SK-N-SH (cell line): ENCODE measurements at regions not wholly inside any gene's neighbourhood (a gene's known extent, or its start where the extent isn't known, plus 50 kb on each side); places are given as distances from the start of the nearest gene placed in this dataset.

Source experiments
- CTCF ChIA-PET: fragments of 300-600, 350-600 bp; formaldehyde crosslinking; extraction: SDS; loops from one replicate; lab custom pipeline; 2021; lab: Yijun Ruan, JAX
- POLR2A ChIA-PET: fragments of 350-600 bp; sonication (Branson Sonifier 250); formaldehyde crosslinking; extraction: SDS; loops from one replicate; lab custom pipeline; 2020; ENCODE audit warnings: antibody characterized with exemption, inconsistent platforms; lab: Yijun Ruan, JAX
- DNase-seq: peaks from one replicate; pipeline ENCODE4 v3.0.0; 2012
- H2AFZ ChIP-seq: fragments of 200-600 bp; sonication (generic); 2 replicates; pipeline ENCODE4 v1.8.1; 2016; ENCODE audit warnings: antibody characterized with exemption, mild to moderate bottlenecking, low read depth
- H3F3A ChIP-seq: fragments of 200-600 bp; sonication (generic); replicated peaks from 2 replicates; pipeline ENCODE3; 2016; ENCODE audit warnings: antibody characterized with exemption, mild to moderate bottlenecking; ENCODE audit not compliant: insufficient read depth
- H3K27ac ChIP-seq, 2 experiments: fragments of 200-500 bp in 1 of 2; fragments of 200-600 bp in 1 of 2; sonication (Bioruptor generic) in 1 of 2; sonication (generic), shearing (Covaris generic) in 1 of 2; 2 replicates each; pipeline versions ENCODE4 v1.5.1 to v1.6.1; 2014 to 2016; ENCODE audit warnings: low read depth in 2 of 2, inconsistent platforms in 1 of 2, low read length in 1 of 2, mild to moderate bottlenecking in 1 of 2, mixed read lengths in 1 of 2
- H3K27me3 ChIP-seq: fragments of 200-600 bp; sonication (generic), shearing (Covaris generic); 2 replicates; pipeline ENCODE4 v1.6.1; 2016; ENCODE audit warnings: mixed run types; ENCODE audit not compliant: insufficient read depth
- H3K36me3 ChIP-seq, 2 experiments: fragments of 200-500 bp in 1 of 2; fragments of 200-600 bp in 1 of 2; sonication (Bioruptor generic) in 1 of 2; sonication (generic) in 1 of 2; replicated peaks in 1 of 2; 2 replicates each; pipeline versions ENCODE3 to v1.5.1; 2014 to 2016; ENCODE audit warnings: low read length in 1 of 2, mild to moderate bottlenecking in 1 of 2; ENCODE audit not compliant: insufficient read depth in 2 of 2, control insufficient read depth in 1 of 2
- H3K4me1 ChIP-seq, 2 experiments: fragments of 200-500 bp in 1 of 2; fragments of 200-600 bp in 1 of 2; sonication (Bioruptor generic) in 1 of 2; sonication (generic), shearing (Covaris generic) in 1 of 2; 2 replicates each; pipeline versions ENCODE4 v1.5.1 to v1.6.1; 2014 to 2016; ENCODE audit warnings: low read depth in 1 of 2, low read length in 1 of 2, mixed run types in 1 of 2; ENCODE audit not compliant: insufficient read depth in 2 of 2, control insufficient read depth in 1 of 2
- H3K4me2 ChIP-seq: fragments of 200-600 bp; sonication (generic), shearing (Covaris generic); 2 replicates; pipeline ENCODE4 v1.6.1; 2017; ENCODE audit warnings: mixed run types
- H3K4me3 ChIP-seq, 2 experiments: fragments of 200-500 bp in 1 of 2; fragments of 200-600 bp in 1 of 2; sonication (Bioruptor generic) in 1 of 2; sonication (generic), shearing (Covaris generic) in 1 of 2; 2 replicates each; pipeline versions ENCODE4 v1.5.1 to v1.8.1; 2014 to 2016; ENCODE audit warnings: low read depth in 2 of 2, inconsistent platforms in 1 of 2, low read length in 1 of 2, mild to moderate bottlenecking in 1 of 2, mixed read lengths in 1 of 2, moderate library complexity in 1 of 2
- H3K79me2 ChIP-seq: fragments of 200-600 bp; sonication (generic); 2 replicates; pipeline ENCODE4 v1.8.1; 2017; ENCODE audit warnings: mild to moderate bottlenecking; ENCODE audit not compliant: insufficient read depth
- H3K9ac ChIP-seq: fragments of 200-600 bp; sonication (generic); 2 replicates; pipeline ENCODE4 v1.6.1; 2017; ENCODE audit warnings: mixed run types
- H3K9me2 ChIP-seq: fragments of 200-600 bp; sonication (generic); 2 replicates; pipeline ENCODE4 v1.6.1; 2017; ENCODE audit warnings: mixed run types
- H3K9me3 ChIP-seq: fragments of 200-600 bp; sonication (generic); 2 replicates; pipeline ENCODE4 v1.6.1; 2017; ENCODE audit warnings: mixed run types, mild to moderate bottlenecking, moderate library complexity
- H4K20me1 ChIP-seq: fragments of 200-600 bp; sonication (generic); 2 replicates; pipeline ENCODE4 v1.6.1; 2017; ENCODE audit warnings: mild to moderate bottlenecking, mixed run types; ENCODE audit not compliant: insufficient read depth
- EP300 ChIP-seq, 2 experiments: IDR thresholded peaks; 2 replicates each; pipeline versions ENCODE4 v1.4.0 to v1.6.1; 2012; ENCODE audit warnings: borderline replicate concordance in 1 of 2, low read depth in 1 of 2, low read length in 1 of 2
- EZH2phosphoT487 ChIP-seq: fragments of 200-600 bp; sonication (generic); IDR thresholded peaks from 2 replicates; pipeline ENCODE4 v1.6.1; 2017; ENCODE audit warnings: low read depth, mixed run types, mild to moderate bottlenecking, antibody characterized with exemption, moderate library complexity, borderline replicate concordance
- FOSL2 ChIP-seq: IDR thresholded peaks from 2 replicates; pipeline ENCODE4 v1.4.0; 2012; ENCODE audit warnings: low read depth, mild to moderate bottlenecking, moderate library complexity, borderline replicate concordance
- FOXJ3 ChIP-seq: sonication (generic); formaldehyde crosslinking; IDR thresholded peaks from 2 replicates; pipeline ENCODE4 v1.5.1; 2020; ENCODE audit warnings: mild to moderate bottlenecking, missing genetic modification reagents
- GABPA ChIP-seq: IDR thresholded peaks from 2 replicates; pipeline ENCODE4 v1.4.0; 2012; ENCODE audit warnings: low read depth, mild to moderate bottlenecking
- JUND ChIP-seq: IDR thresholded peaks from 2 replicates; pipeline ENCODE4 v1.4.0; 2012
- MXI1 ChIP-seq: IDR thresholded peaks from 2 replicates; pipeline ENCODE4 v1.6.1; 2012; ENCODE audit warnings: mild to moderate bottlenecking, low read depth, low read length, improper control_type of control experiment
- NFIC ChIP-seq: IDR thresholded peaks from 2 replicates; pipeline ENCODE4 v1.4.0; 2012; ENCODE audit warnings: borderline replicate concordance
- NRF1 ChIP-seq: IDR thresholded peaks from 2 replicates; pipeline ENCODE4 v1.6.1; 2012; ENCODE audit warnings: low read depth, mild to moderate bottlenecking, low read length
- POLR2AphosphoS5 ChIP-seq: IDR thresholded peaks from 2 replicates; pipeline ENCODE4 v1.6.1; 2012; ENCODE audit warnings: low read depth, low read length
- RAD21 ChIP-seq: IDR thresholded peaks from 2 replicates; pipeline ENCODE4 v1.6.1; 2012; ENCODE audit warnings: mild to moderate bottlenecking, low read length
- RXRA ChIP-seq: IDR thresholded peaks from 2 replicates; pipeline ENCODE4 v1.4.0; 2012; ENCODE audit warnings: low read depth, mild to moderate bottlenecking, borderline replicate concordance
- SIN3A ChIP-seq: IDR thresholded peaks from 2 replicates; pipeline ENCODE4 v1.6.1; 2012; ENCODE audit warnings: low read depth, mild to moderate bottlenecking, low read length, moderate library complexity, borderline replicate concordance
- SMC3 ChIP-seq: IDR thresholded peaks from 2 replicates; pipeline ENCODE4 v1.6.1; 2012; ENCODE audit warnings: low read depth, low read length, improper control_type of control experiment
- TAF1 ChIP-seq: IDR thresholded peaks from 2 replicates; pipeline ENCODE4 v1.6.1; 2012; ENCODE audit warnings: low read depth, mild to moderate bottlenecking, low read length, moderate library complexity, borderline replicate concordance
- TEAD4 ChIP-seq: IDR thresholded peaks from 2 replicates; pipeline ENCODE4 v1.4.0; 2012; ENCODE audit warnings: mild to moderate bottlenecking, borderline replicate concordance; ENCODE audit not compliant: insufficient read depth
- WGBS: methylation state at CpG from one replicate; pipeline ENCODE4 v1.1.6; 2017; ENCODE audit warnings: low lambda C conversion rate; 5-methylcytosine and 5-hydroxymethylcytosine counted together
- TF ChIP-seq, protein P1 (sequence below): fragments of 200-600 bp; sonication (generic); IDR thresholded peaks from 2 replicates; pipeline ENCODE4 v1.6.1; 2017; ENCODE audit warnings: antibody characterized with exemption, mild to moderate bottlenecking, moderate library complexity
- TF ChIP-seq, protein P2 (sequence below): IDR thresholded peaks from 2 replicates; pipeline ENCODE4 v1.4.0; 2012; ENCODE audit warnings: low read depth
- TF ChIP-seq, protein P3 (sequence below): fragments of 150-350 bp; IDR thresholded peaks from 2 replicates; pipeline ENCODE4 v1.6.1; 2016; ENCODE audit warnings: mild to moderate bottlenecking, low read depth, low read length
- TF ChIP-seq, protein P4 (sequence below): IDR thresholded peaks from 2 replicates; pipeline ENCODE4 v1.6.1; 2012; ENCODE audit warnings: mild to moderate bottlenecking, low read depth, low read length, moderate library complexity

GRCh38 chr12:63397807-63398206 is 246.8 kb upstream of the AVPR1A start:
- no peaks in the 10 kb centered on the region for H3K36me3 ChIP-seq
- H3K9me2 ChIP-seq: no peaks in the 10 kb centered on the region
- no peak overlapping the region for H3K4me3 ChIP-seq
- peaks cover 4% of the 10 kb centered on the region; the same call in 1 of the 2 replicates for H3K27me3 ChIP-seq
- H4K20me1 ChIP-seq: no peaks in the 10 kb centered on the region
- no peak for DNase-seq
- no peak overlapping the region for H3K27ac ChIP-seq
- H3K9ac ChIP-seq: no peak overlapping the region
- H3K9me3 ChIP-seq: no peaks in the 10 kb centered on the region
- CTCF ChIA-PET: no interaction called here
- H3F3A ChIP-seq: no peaks in the 10 kb centered on the region
- H3K4me1 ChIP-seq: no peaks in the 10 kb centered on the region
- no peak overlapping the region for H2AFZ ChIP-seq
- no peak for TF ChIP-seq POLR2AphosphoS5
- TF ChIP-seq GABPA: no peak
- no peak for TF ChIP-seq NRF1
- no peak for TF ChIP-seq EP300 (IDR thresholded peaks at IDR 0.05; ENCODE audit: borderline replicate concordance in 1 of 2, low read depth in 1 of 2, low read length in 1 of 2)
- TF ChIP-seq, protein P1, sequence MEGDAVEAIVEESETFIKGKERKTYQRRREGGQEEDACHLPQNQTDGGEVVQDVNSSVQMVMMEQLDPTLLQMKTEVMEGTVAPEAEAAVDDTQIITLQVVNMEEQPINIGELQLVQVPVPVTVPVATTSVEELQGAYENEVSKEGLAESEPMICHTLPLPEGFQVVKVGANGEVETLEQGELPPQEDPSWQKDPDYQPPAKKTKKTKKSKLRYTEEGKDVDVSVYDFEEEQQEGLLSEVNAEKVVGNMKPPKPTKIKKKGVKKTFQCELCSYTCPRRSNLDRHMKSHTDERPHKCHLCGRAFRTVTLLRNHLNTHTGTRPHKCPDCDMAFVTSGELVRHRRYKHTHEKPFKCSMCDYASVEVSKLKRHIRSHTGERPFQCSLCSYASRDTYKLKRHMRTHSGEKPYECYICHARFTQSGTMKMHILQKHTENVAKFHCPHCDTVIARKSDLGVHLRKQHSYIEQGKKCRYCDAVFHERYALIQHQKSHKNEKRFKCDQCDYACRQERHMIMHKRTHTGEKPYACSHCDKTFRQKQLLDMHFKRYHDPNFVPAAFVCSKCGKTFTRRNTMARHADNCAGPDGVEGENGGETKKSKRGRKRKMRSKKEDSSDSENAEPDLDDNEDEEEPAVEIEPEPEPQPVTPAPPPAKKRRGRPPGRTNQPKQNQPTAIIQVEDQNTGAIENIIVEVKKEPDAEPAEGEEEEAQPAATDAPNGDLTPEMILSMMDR: no peak
- TF ChIP-seq, protein P2, sequence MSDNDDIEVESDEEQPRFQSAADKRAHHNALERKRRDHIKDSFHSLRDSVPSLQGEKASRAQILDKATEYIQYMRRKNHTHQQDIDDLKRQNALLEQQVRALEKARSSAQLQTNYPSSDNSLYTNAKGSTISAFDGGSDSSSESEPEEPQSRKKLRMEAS: no peak
- no peak for TF ChIP-seq SIN3A
- no peak for TF ChIP-seq FOXJ3 (CRISPR knock-in tag)
- no peak for TF ChIP-seq TAF1
- no peak for TF ChIP-seq TEAD4
- H3K79me2 ChIP-seq: no peaks in the 10 kb centered on the region
- no peak overlapping the region for H3K4me2 ChIP-seq
- POLR2A ChIA-PET: no interaction called here
- WGBS: 53% methylated on average over 3 of the region's 4 CpGs

DNA sequence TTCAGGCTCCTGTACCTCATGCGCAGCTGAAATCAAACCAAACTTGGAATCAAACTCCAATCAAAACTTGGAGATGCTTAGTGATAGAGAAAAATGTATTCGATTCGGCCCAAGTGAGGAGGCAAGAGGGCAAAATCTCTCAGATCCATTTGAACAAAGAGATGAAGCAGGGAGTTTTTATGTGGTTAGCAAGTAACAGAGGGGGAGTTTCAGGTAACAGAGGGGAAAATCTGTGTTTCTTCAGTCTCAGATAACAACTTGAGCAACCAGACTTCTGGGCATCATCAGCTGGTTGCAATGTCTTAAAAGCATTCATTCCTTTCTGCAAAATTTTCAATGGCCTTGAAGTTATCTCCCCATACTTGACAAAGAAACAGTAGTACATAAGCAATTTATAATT is 245.1 kb upstream of the AVPR1A start:
- DNase-seq: no peak
- no peak overlapping the region for H3K4me2 ChIP-seq
- CTCF ChIA-PET: no interaction called here
- H3K27ac ChIP-seq: no peak overlapping the region
- H3K27me3 ChIP-seq: peaks cover 4% of the 10 kb centered on the region; the same call in 1 of the 2 replicates
- no peaks in the 10 kb centered on the region for H3K79me2 ChIP-seq
- H3K9me2 ChIP-seq: no peaks in the 10 kb centered on the region
- H3K36me3 ChIP-seq: no peaks in the 10 kb centered on the region
- no peaks in the 10 kb centered on the region for H4K20me1 ChIP-seq
- POLR2A ChIA-PET: no interaction called here
- WGBS: 17% methylated on average over 3 of the region's 3 CpGs
- H3K4me1 ChIP-seq: no peaks in the 10 kb centered on the region
- no peaks in the 10 kb centered on the region for H3K9me3 ChIP-seq
- H3F3A ChIP-seq: no peaks in the 10 kb centered on the region
- H3K4me3 ChIP-seq: no peak overlapping the region
- no peak overlapping the region for H2AFZ ChIP-seq
- no peak overlapping the region for H3K9ac ChIP-seq
- TF ChIP-seq MXI1 (no peak), FOSL2 (no peak), RAD21 (no peak), EP300 (IDR thresholded peaks at IDR 0.05; ENCODE audit: borderline replicate concordance in 1 of 2, low read depth in 1 of 2, low read length in 1 of 2) (no peak), TEAD4 (no peak), RXRA (no peak), SMC3 (no peak), GABPA (no peak), SIN3A (no peak), EZH2phosphoT487 (no peak), JUND (no peak), NRF1 (no peak), NFIC (no peak)
- TF ChIP-seq, protein P3, sequence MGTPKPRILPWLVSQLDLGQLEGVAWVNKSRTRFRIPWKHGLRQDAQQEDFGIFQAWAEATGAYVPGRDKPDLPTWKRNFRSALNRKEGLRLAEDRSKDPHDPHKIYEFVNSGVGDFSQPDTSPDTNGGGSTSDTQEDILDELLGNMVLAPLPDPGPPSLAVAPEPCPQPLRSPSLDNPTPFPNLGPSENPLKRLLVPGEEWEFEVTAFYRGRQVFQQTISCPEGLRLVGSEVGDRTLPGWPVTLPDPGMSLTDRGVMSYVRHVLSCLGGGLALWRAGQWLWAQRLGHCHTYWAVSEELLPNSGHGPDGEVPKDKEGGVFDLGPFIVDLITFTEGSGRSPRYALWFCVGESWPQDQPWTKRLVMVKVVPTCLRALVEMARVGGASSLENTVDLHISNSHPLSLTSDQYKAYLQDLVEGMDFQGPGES: no peak
- TF ChIP-seq, protein P4, sequence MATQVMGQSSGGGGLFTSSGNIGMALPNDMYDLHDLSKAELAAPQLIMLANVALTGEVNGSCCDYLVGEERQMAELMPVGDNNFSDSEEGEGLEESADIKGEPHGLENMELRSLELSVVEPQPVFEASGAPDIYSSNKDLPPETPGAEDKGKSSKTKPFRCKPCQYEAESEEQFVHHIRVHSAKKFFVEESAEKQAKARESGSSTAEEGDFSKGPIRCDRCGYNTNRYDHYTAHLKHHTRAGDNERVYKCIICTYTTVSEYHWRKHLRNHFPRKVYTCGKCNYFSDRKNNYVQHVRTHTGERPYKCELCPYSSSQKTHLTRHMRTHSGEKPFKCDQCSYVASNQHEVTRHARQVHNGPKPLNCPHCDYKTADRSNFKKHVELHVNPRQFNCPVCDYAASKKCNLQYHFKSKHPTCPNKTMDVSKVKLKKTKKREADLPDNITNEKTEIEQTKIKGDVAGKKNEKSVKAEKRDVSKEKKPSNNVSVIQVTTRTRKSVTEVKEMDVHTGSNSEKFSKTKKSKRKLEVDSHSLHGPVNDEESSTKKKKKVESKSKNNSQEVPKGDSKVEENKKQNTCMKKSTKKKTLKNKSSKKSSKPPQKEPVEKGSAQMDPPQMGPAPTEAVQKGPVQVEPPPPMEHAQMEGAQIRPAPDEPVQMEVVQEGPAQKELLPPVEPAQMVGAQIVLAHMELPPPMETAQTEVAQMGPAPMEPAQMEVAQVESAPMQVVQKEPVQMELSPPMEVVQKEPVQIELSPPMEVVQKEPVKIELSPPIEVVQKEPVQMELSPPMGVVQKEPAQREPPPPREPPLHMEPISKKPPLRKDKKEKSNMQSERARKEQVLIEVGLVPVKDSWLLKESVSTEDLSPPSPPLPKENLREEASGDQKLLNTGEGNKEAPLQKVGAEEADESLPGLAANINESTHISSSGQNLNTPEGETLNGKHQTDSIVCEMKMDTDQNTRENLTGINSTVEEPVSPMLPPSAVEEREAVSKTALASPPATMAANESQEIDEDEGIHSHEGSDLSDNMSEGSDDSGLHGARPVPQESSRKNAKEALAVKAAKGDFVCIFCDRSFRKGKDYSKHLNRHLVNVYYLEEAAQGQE: no peak
